GM21717 (cell line): ENCODE measurements at regions not wholly inside any gene's neighbourhood (a gene's known extent, or its start where the extent isn't known, plus 50 kb on each side); places are given as distances from the start of the nearest gene placed in this dataset.
"Not testable (repeated sequence)": the region's sequence is repeated elsewhere in the genome, so short reads cannot be mapped to it uniquely, and the experiment has no call there.

Experiments
- ATAC-seq: cut with Tn5 transposase; IDR thresholded peaks from one replicate; pipeline ENCODE4 v1.9.1; 2021; ENCODE audit warnings: mild to moderate bottlenecking, moderate library complexity; ENCODE audit not compliant: unreplicated experiment

GRCh38 chr18:56489893-56490292, 148.5 kb downstream of the TXNL1 start:
- ATAC-seq: no peak

DNA sequence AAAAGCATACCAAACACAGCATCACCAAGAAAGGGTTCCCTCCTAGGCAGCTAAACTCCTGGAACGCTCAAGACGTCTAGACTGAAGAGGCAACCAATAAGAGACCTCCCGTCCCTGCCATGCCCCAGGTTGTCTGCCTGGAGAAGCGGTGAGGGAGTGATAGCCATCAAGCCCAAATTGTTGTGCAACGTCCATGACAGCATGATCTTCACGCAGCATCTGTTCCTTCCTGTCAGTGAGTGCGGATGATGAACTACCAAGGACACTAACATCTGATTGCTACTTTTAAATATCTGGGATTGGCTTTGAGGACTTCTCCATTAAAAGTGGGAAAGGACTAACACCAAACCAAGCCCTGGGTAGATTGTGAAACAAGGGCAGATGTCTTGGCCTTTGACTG, 149.7 kb downstream of the TXNL1 start:
- ATAC-seq: no peak

- no peak for ATAC-seq
These were observed 150.6 kb downstream of the TXNL1 start for GRCh38 chr18:56487801-56488200.

DNA sequence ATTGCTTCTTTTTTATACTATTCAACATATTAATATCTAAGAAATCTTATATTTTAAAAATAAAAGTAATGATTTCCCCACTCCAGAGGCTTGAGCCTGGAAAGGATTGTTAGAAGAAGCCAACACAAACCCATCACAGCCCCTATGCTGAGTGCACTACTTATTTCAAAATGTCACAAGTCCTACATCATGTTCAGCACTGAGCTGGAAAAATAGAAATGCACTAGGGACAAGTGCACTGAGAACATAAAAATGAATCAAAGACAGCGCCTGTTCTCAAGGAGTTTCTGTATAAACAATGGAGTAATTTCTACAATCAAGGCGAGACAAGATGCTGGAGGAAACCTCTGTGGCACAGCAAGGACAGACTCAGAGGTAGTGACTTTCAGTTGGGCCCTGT, 155.0 kb downstream of the TXNL1 start:
- ATAC-seq: no peak

DNA sequence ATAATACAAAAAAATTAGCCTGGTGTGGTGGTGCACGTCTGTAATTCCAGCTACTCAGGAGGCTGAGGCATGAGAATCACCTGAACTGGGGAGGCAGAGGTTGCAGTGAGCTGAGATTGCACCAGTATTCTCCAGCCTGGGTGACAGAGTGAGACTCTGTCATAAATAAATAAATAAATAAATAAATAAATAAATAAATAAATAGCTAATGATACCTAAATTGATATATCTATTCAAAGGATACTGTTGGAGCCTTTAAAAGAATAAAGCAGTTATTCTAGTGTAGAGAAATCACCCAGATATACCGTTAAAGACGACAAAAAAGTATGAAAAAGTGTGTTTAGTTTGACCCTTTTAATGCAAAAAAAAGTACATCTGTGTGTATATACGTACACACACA, 155.6 kb downstream of the TXNL1 start:
- ATAC-seq: not testable (repeated sequence)

- ATAC-seq: no peak
These were observed 156.6 kb downstream of the TXNL1 start for GRCh38 chr18:56481751-56482150.

DNA sequence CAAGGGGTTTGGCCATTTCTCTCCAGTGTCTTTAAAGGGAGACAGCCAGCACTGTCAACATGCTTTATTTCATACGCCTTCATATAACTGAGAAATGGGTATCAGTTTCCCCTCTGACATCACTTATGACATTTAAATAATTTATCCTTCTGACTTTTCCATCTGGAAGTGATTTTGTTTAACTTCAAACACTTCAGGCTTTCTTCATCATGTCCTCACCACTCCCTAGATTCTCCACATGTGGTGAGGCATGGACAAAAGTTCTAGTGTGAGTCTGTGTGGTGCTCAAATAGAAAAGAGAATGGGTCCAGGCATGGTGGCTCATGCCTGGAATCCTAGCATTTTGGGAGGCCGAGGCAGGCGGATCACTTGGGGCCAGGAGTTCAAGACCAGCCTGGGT, 158.6 kb downstream of the TXNL1 start:
- no peak for ATAC-seq

DNA sequence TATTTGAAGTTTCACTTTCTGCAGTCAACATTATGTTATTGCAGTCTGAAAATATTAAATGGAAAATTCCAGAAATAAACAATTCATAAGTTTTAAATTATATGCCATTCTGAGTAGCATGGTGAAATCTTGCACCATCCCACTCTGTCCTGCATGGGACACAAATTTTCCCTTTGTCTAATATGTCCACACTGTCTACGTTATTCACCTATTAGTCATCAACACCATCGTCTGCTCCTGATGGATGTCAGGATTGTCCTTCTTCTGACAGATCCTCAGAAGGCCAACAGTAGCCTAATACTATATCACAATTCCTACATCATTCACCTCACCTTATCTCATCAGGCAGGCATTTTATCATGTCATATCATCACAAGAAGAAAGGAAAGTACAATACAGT, 163.1 kb downstream of the TXNL1 start:
- ATAC-seq: no peak

- no peak for ATAC-seq
These were observed 164.9 kb downstream of the TXNL1 start for GRCh38 chr18:56473400-56474024.

DNA sequence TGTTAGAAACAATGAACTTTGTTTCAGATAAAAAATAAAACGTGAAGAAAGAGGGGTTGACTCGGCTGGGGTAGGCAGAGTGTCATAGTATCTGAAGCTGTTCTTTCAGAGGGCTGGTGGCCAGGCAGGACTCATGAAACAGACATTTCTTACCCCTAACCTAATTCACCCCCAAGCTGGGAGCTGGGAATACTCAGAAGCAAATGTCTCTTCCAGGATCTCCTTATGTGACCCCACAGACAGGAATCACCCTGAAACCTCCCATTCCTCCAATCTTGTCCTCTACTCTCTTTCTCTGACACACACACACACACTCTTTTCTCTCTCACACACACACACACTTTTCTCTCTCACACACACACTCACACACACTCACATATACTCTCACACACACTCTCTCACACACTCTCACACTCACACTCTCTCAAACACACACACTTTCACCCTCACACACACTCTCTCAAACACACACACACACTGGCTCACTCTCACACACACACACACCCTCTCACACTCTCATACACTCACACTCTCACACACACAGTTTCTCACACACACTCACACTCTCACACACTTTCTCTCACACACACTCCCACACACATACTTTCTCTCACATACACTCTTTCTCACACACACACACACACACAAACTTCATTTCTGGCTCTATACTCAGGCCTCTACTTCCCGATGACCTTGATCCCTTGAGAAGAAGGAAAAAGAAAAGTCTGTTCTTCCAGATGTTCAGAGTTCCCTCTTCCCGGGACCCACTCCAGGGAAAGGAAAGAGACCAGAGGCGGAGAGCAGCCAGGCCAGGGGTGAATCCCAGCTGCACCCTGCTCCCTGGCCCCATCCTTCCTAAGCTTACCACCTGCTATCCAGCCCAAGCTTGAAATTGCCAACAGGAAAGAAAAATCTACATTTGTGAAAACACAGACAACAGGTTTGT, 167.7 kb downstream of the TXNL1 start:
- ATAC-seq: no peak

GRCh38 chr18:56469582-56469981, 168.8 kb downstream of the TXNL1 start:
- ATAC-seq: no peak

DNA sequence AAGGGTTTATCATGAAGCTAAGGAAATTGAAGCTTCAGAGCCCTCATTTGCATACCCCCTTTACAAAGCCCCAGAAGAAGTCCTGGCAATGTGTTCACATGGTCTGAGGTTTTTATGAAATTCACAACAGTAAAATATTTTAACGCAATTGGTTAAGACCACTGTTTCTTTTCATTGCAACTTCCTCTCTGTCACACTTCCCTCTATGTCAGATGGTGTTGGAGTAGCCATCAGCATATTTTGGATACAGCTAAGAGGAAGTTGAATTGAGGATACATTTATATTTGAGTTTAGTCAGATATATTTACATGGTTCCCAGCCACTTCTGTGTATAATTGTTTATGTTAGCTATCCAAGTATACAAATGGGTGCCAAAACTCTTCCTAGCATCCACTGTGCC, 170.0 kb downstream of the TXNL1 start:
- no peak for ATAC-seq

- no peak for ATAC-seq
These were observed 176.1 kb downstream of the TXNL1 start for GRCh38 chr18:56462276-56462675.

DNA sequence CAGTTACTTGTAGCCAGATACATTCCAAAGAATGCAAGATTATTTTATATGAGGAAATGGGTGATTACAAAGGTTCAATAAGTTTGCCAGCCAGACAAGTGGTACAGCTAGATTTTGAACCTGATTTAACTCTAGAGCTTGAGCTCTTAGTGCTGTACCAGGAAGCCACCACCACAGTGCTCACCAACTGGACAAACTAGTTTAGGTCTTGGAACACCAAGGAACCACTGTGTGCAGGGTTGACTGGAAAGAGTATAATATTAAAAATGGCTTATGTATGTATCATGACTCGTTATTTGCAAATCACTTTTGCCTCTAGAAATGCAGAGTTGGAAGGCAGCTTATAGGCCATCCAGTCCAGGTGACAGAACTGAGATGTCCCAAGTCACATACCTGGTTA, 177.2 kb downstream of the TXNL1 start:
- no peak for ATAC-seq

DNA sequence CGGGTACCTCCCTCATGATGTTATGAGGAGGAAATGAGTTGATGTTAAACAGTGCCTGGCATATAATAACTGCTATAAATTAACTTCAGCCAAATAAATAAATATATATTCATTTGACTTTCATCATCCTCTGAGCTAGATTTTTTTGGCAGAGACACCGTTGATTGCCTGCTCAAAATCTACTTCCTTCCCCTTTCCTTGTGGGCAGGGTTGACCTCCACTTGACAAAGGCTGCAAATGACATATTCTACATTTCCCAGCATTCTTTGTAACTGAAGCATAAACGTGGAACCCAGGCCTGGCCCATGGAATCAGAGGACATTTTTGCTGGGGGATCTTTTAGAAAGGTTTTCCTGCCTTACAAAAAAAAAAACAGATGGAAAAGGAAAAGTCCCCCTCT, 177.8 kb downstream of the TXNL1 start:
- ATAC-seq: no peak

- no peak for ATAC-seq
These were observed 179.4 kb downstream of the TXNL1 start for GRCh38 chr18:56458770-56459712.

GRCh38 chr18:56455874-56456273, 182.5 kb downstream of the TXNL1 start:
- no peak for ATAC-seq

DNA sequence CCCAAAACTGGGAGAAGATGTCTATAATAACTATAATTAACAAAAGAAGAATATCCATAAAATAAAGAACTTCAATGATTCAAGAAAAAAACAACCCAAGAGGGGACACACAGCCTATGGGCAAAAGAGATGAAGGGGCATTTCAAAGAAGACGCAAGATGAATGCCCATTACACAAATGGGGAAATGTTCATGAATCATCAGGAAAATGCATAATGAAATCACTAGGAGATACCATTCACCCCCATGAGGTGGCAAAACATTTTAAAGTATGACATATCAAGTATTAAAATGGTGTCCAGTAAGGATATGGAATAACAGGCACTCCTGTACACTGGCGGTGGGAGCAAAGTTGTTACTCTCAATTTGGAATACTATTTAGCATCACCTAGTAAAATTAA, 183.3 kb downstream of the TXNL1 start:
- no peak for ATAC-seq

DNA sequence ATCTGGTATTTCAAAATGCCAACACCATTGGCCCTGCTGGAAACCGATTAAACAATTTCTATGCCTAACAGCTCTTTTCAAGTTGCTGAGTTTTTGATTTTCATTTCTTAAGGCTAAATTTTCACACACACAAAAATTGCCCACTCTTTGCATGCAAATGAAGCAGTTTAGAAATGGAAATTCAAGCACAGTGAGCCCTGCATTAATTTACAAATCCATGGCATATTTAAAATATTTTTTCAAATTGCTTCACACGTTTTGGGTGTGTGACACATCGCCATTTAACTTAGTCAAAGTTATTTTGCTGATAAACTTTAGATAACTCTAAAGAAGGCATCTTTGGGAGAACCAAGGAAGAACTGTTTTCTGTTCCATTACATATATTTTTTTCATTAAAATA, 184.8 kb downstream of the TXNL1 start:
- no peak for ATAC-seq

DNA sequence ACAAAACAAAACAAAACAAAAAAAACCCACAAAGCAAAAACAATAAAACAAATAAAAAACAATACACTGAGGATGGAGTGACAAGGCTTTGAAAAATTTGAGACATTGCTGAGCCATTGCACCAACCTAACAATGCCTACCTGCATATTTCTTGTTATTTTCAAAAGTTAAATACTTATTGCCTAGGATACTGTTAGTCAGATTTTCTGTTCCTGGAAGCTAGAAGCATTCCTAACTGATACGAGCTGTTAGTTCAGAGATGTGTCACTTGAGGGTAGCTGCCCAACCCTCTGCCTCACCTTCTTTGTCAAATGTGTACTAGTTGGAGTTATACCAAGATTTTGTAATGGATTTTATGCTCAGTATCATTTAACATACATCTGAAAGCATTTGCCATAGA, 187.2 kb downstream of the TXNL1 start:
- ATAC-seq: no peak

DNA sequence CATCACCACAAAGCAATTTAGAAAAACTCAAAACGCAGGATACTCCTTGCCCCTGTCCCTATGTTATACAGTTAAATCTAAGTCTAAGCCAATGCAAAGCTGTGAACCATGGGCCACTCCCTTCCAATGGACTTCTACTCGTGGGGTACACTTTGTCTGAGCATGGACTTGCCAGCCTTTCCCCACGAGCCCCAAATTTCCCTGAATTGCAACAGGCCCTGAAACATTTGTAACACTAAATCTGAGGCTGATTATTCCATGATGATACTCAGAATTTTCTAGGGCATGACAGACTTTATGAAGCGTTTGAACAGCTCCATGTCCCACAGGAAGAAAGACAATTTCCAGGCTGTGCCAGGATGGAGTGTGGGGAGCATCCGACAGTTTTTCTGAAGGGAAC, 189.6 kb downstream of the TXNL1 start:
- ATAC-seq: no peak
